ENCODE measurements at regions not wholly inside any gene's neighbourhood (a gene's known extent, or its start where the extent isn't known, plus 50 kb on each side); places are given as distances from the start of the nearest gene placed in this dataset.
A peak's percentile ranks its signal among the peaks of the same experiment; 100 is the strongest.

DNA sequence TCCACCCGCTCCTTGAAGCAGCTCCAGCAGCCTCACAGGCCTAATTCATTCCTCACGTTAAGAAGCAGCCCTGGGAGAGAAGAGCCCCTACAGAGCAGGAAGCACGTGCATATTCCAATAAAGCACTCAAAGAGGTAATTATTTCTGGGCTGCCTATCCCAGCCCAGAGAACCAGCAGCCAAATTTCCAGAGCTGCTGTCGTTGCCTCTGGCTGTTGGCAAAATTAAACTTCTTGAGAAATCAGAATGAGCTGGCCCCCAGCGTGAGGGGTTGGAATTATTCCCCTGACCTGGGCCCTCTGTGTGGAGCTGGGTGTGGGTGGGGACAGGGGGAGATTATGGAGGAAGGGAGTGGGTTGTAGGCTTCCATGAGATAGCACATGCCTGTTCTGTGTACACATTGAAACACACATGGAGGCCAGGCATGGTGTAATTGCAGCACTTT, 86.8 kb upstream of the HSPA9 start:
- Mint-ChIP-seq H3K9me3 (no peaks in the 10 kb centered on the region), H3K4me1 (ENCODE audit: low read depth in 2 of 2) (peaks cover 19 to 21% of the 10 kb centered on the region in 2 donors), H3K27me3 (peaks cover 94 to 100% of the 10 kb centered on the region in 2 donors), H3K36me3 (ENCODE audit: insufficient read depth) (peaks cover 8% of the 10 kb centered on the region), H3K4me3 (no peak overlapping the region), H3K27ac (no peak overlapping the region)
- ATAC-seq (replicated peaks): no peak
- no peak for DNase-seq

DNA sequence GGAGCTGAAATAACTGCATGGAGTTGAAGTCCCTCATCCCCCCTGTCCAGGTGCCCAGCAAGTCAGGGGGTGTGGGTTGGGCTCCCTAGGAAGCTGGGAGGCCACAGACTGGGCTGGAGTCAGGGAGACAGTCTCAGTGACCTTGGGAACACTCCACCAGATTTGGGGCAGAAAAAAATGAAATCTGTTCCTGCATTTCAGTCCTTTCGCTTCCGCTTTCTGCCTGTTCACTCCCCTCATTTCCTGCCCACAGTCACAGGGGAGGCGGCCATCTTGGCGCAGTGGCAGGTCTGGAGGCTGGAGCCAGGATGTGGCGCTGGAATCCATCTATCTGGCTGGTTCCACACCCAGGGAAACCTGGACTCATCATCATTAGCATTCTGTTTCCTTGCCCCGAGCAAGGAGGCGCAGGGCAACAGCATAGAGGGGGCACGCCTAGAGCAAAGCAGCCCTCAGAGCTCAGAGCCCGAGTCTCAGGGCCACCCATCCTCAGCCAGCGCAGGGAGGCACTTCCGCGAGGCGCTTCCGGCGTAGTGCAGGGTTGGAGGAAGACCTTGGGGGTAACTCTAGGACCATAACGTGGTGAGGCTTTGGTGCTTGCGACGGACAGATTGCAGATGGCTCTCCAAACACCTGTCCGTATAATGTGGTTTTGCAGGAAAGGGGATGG, 86.2 kb upstream of the HSPA9 start:
- H3K36me3 Mint-ChIP-seq (ENCODE audit: insufficient read depth): peaks cover 8% of the 10 kb centered on the region
- no peak overlapping the region for H3K27ac Mint-ChIP-seq
- DNase-seq (no peak), ATAC-seq (replicated peaks) (no peak)
- H3K27me3 Mint-ChIP-seq: peaks cover 94 to 100% of the 10 kb centered on the region in 2 donors
- peaks cover 19 to 24% of the 10 kb centered on the region in 2 donors for H3K4me1 Mint-ChIP-seq (ENCODE audit: low read depth in 2 of 2)
- no peaks in the 10 kb centered on the region for H3K9me3 Mint-ChIP-seq
- no peak overlapping the region for H3K4me3 Mint-ChIP-seq

DNA sequence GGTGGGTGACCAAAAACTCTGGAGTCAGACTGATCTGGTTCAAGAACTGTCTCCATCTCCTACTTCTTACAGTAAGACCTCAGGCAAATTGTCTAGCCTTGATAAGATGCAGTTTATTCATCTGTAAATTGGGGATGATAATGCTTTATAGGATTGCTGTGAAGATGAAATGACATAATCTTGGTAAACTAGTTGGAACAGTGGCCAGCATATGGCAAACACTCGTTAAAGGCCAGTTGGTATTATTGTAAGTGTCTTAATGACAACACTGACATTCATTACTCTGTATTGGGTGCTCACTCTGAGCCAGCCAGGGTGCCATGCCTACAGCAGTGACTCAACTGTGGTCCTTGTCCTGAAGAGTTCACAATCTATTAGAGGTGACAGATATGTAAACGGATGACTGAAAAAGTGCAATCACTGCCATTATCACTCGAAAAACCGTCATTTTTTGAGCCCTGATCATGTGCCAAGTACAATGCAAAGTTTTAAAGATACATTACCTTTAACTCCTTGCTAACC, 84.9 kb upstream of the HSPA9 start:
- Mint-ChIP-seq H3K27ac (no peak overlapping the region), H3K4me1 (ENCODE audit: low read depth in 2 of 2) (peaks cover 22 to 23% of the 10 kb centered on the region in 2 donors), H3K9me3 (no peaks in the 10 kb centered on the region), H3K36me3 (ENCODE audit: insufficient read depth) (peaks cover 8% of the 10 kb centered on the region), H3K27me3 (peaks cover 94 to 100% of the 10 kb centered on the region in 2 donors), H3K4me3 (no peak overlapping the region)
- no peak for DNase-seq
- no peak for ATAC-seq (replicated peaks)

DNA sequence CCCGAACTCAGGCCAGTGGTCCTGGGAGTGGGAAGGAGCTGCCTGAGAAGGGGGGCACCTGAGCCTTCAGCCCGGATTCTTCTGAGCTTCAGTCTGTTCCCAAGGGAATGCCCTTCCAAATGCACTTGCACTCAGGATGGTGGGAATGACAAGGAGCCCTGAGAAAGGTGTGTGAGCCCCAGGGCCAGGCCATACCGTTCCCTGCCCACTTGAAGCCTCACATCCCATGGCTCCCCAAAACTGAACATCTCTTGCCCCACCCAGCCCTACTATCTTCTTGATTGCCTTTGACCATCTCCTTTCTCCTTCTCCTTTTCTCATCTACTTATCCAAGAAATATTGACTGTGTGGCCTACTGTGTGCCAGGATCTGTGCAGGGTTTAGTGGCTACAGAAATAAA, 84.4 kb upstream of the HSPA9 start:
- Mint-ChIP-seq H3K4me1 (ENCODE audit: low read depth in 2 of 2) (peaks cover 27 to 29% of the 10 kb centered on the region in 2 donors), H3K27ac (no peak overlapping the region), H3K4me3 (no peak overlapping the region), H3K36me3 (ENCODE audit: insufficient read depth) (peaks cover 6% of the 10 kb centered on the region), H3K9me3 (peaks cover 0 to 2% of the 10 kb centered on the region in 2 donors), H3K27me3 (peaks cover 94 to 100% of the 10 kb centered on the region in 2 donors)
- no peak for DNase-seq
- ATAC-seq (replicated peaks): no peak

DNA sequence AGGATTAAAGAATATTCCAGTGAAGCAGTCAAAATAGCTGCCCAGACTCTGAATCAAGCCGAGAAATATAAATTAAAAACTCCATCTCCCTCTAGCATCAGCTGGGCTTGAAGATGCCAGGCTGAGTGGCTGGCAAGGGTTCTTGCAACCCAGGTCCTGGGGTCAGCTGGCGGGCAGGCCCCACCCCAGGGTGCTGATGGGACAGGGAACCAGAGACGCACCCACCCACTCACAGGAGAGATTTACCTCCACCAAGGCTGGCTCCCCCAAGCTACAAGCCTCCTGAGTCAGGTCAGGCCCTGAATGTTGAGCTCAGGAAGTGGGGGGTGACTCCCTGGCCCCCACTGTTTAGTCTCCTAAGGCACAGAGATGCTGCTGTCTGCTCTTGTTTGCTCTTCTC, 83.9 kb upstream of the HSPA9 start:
- Mint-ChIP-seq H3K27ac (no peak overlapping the region), H3K27me3 (peaks cover 92 to 100% of the 10 kb centered on the region in 2 donors), H3K4me1 (ENCODE audit: low read depth in 2 of 2) (peaks cover 32 to 33% of the 10 kb centered on the region in 2 donors), H3K36me3 (ENCODE audit: insufficient read depth) (peaks cover 8% of the 10 kb centered on the region), H3K4me3 (no peak overlapping the region), H3K9me3 (peaks cover 0 to 2% of the 10 kb centered on the region in 2 donors)
- no peak for ATAC-seq (replicated peaks)
- DNase-seq: no peak

DNA sequence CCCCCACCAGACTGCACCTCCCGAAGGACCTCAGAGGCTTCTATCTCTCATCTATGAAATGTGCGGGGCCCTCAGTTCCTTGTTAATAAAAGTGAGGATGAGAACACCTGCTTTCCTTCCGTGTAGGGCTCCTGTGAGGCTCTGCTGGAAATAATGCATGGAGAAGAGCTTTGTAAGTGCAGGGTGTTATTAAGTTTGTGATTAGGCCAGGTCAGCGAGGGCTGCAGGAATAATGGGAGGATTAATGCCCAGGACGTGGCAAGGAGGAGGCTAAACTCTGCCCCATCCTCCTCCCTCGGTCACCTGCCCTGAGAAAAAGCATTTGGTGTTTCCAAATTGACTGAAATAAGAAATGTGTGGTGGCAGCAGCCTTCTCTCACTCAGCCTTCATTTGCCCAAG, 83.5 kb upstream of the HSPA9 start:
- peaks cover 92 to 100% of the 10 kb centered on the region in 2 donors for H3K27me3 Mint-ChIP-seq

DNA sequence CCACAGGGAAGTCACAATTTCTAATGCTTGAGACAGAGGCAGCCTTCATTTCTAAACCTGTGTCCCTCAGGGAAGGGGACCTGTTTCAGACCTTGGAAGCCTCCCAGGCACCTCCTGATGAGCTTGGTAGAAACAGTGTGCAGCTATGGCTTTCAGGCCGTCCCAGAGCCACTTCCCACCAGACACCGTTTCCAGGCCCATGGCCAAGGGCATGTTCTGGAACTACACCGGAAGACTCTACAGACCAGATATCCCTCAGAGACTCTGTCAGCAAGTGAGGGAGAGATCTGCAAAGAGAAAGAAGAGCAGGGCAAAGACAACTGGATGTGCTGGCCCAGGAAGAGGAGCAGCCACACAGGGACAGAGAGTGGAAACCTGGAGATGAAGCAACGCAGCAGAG, 82.2 kb upstream of the HSPA9 start:
- DNase-seq: no peak
- H3K4me3 Mint-ChIP-seq: no peak overlapping the region
- no peak overlapping the region for H3K27ac Mint-ChIP-seq
- H3K9me3 Mint-ChIP-seq: peaks cover 0 to 2% of the 10 kb centered on the region in 2 donors
- H3K27me3 Mint-ChIP-seq: peaks cover 92 to 100% of the 10 kb centered on the region in 2 donors
- H3K36me3 Mint-ChIP-seq (ENCODE audit: insufficient read depth): peaks cover 12% of the 10 kb centered on the region
- H3K4me1 Mint-ChIP-seq (ENCODE audit: low read depth in 2 of 2): peaks cover 28 to 32% of the 10 kb centered on the region in 2 donors
- ATAC-seq (replicated peaks): no peak

More for the DNA sequence above, 83.5 kb upstream of the HSPA9 start:
- H3K9me3 Mint-ChIP-seq: peaks cover 0 to 2% of the 10 kb centered on the region in 2 donors
- DNase-seq: no peak
- peaks cover 35 to 37% of the 10 kb centered on the region in 2 donors for H3K4me1 Mint-ChIP-seq (ENCODE audit: low read depth in 2 of 2)
- H3K36me3 Mint-ChIP-seq (ENCODE audit: insufficient read depth): peaks cover 9% of the 10 kb centered on the region
- H3K4me3 Mint-ChIP-seq: no peak overlapping the region
- ATAC-seq (replicated peaks): no peak
- no peak overlapping the region for H3K27ac Mint-ChIP-seq

DNA sequence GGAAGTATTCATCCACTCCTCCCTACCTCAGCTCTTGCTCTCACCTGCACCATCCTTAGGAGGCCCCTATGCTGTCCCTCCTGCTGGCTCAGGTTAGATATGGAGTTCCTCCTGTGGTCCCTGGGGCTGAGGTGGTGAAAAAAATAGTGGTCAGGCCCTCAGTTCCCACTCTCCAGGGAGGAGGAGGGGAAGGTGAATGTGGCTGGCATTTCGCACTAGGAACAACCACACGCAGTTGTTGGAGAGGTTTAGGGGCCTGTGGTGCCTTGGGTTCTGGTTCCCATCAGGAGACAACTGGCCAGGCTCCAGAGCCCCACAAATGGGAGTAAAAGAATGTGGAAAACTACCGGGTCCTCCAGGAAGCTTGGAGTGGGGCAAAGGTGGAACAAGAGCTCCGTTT, 81.7 kb upstream of the HSPA9 start:
- no peak overlapping the region for H3K27ac Mint-ChIP-seq

DNA sequence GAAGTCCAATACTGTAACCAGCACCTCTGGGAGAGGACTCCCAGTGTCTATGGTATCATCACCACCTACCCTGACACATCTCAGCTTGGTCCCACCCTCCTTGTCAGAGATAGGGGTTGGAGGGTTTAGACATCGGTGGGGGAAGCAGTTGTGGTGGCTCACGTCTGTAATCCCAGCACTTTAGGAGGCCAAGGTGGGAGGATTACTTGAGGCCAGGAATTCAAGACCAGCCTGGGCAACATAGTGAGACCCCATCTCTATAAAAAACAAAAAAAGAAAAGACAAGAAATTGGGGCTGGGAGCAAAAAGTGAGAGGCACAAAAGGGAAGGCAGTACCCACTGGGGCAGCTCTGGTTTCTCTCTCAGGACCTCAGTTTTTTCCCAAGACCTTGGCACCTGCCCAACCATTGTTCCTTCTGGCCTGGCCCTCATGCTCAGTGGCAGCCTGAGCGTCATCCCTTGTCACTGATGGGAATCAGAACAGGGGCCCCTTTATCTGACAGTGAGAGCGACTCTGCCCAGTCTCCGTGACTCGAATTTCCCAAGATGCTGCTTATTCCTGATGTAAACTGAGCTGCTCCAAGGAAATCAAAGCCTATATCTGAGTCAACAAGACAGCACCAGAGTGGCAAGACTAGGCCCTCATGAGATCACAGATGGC, 80.5 kb upstream of the HSPA9 start:
- H3K4me1 Mint-ChIP-seq (ENCODE audit: low read depth in 2 of 2): peaks cover 26% of the 10 kb centered on the region in 2 donors
- no peak for DNase-seq
- peaks cover 90 to 100% of the 10 kb centered on the region in 2 donors for H3K27me3 Mint-ChIP-seq
- ATAC-seq (replicated peaks): no peak
- H3K4me3 Mint-ChIP-seq: no peak overlapping the region
- peaks cover 0 to 2% of the 10 kb centered on the region in 2 donors for H3K9me3 Mint-ChIP-seq
- no peak overlapping the region for H3K27ac Mint-ChIP-seq
- H3K36me3 Mint-ChIP-seq (ENCODE audit: insufficient read depth): peaks cover 12% of the 10 kb centered on the region

More for the DNA sequence above, 81.7 kb upstream of the HSPA9 start:
- no peak for DNase-seq
- Mint-ChIP-seq H3K27me3 (peaks cover 91 to 100% of the 10 kb centered on the region in 2 donors), H3K9me3 (peaks cover 0 to 2% of the 10 kb centered on the region in 2 donors), H3K4me3 (no peak overlapping the region), H3K36me3 (ENCODE audit: insufficient read depth) (peaks cover 12% of the 10 kb centered on the region), H3K4me1 (ENCODE audit: low read depth in 2 of 2) (peaks cover 28% of the 10 kb centered on the region in 2 donors)
- ATAC-seq (replicated peaks): no peak

DNA sequence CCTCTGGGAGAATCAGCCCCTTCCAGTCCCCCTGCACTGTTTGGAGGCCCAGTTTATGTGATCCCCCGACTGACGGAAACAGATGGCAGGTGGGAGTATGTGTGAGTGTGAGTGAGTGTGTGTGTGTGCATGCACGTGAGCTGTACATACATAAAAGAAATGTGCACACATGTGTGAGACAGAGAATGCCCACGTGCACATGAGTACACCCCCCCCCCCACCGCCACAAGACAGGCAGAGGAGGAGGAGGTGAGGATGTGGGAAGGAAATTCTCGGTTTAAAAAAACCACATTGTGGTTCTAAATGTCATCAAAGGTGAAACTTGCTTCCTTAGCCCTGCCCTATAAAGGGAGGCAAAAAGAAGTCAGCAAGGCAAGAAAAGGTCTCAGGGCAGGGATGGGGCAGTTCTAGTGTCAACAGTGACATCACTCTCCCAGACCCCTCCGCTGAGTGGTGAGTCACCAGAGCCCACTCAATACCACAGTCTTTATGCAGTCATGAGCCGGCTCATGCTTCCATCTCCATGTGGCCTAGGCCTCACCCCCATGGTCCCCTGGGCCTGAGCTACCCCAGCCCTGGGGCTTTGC, 79.2 kb upstream of the HSPA9 start:
- peak; percentile 90 for ATAC-seq (replicated peaks)
- H3K27me3 Mint-ChIP-seq: peaks cover 87 to 100% of the 10 kb centered on the region in 2 donors

DNA sequence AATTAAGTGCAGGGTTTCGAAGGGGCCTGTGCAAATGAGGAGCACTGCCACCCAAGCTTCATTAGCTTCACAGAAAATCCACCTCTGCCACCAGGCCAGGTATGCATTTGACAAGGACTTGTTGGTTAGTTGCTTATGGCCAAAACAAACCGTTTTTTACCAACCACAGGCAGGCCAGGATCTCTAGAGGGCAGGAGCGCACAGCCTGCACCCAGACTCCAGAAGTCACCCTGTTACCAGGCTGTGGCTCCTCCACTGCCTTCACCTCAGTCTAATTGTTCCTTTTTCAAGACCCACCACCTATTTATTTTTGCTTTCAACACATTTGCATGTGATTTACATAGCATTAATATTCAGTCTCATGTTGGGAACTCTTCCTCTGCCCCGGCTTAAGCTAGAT, 78.3 kb upstream of the HSPA9 start:
- ATAC-seq (replicated peaks) (no peak), DNase-seq (no peak)
- Mint-ChIP-seq H3K4me3 (no peak overlapping the region), H3K4me1 (ENCODE audit: low read depth in 2 of 2) (peaks cover 26 to 30% of the 10 kb centered on the region in 2 donors), H3K9me3 (peaks cover 0 to 2% of the 10 kb centered on the region in 2 donors), H3K27ac (no peak overlapping the region), H3K36me3 (ENCODE audit: insufficient read depth) (peaks cover 9% of the 10 kb centered on the region), H3K27me3 (peaks cover 86 to 100% of the 10 kb centered on the region in 2 donors)

More for the DNA sequence above, 79.2 kb upstream of the HSPA9 start:
- H3K36me3 Mint-ChIP-seq (ENCODE audit: insufficient read depth): peaks cover 9% of the 10 kb centered on the region
- H3K9me3 Mint-ChIP-seq: peaks cover 0 to 2% of the 10 kb centered on the region in 2 donors
- peak overlapping the region; percentile 52 to 64 for H3K4me3 Mint-ChIP-seq
- DNase-seq: peak; percentile 40 to 61 (median 53)
- peak overlapping the region; percentile 13 to 78 for H3K27ac Mint-ChIP-seq
- peaks cover 26 to 28% of the 10 kb centered on the region in 2 donors for H3K4me1 Mint-ChIP-seq (ENCODE audit: low read depth in 2 of 2)

DNA sequence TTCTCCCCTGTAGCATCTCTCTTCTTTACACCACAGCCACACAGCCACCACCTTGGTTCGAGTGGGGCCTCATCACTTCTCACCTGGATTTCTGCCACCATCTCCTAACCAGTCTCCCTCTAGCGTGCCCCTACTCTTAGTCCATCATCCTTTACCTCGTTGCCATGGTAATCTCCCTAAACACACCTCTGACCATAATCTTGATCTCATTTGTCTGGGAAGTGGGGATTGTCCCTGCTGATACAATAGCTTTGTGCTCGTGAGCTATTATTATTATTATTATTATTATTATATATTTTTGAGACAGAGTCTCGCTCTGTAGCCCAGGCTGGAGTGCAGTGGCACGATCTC, 76.5 kb upstream of the HSPA9 start:
- peaks cover 0 to 2% of the 10 kb centered on the region in 2 donors for H3K9me3 Mint-ChIP-seq
- H3K4me1 Mint-ChIP-seq (ENCODE audit: low read depth in 2 of 2): peaks cover 24 to 26% of the 10 kb centered on the region in 2 donors
- ATAC-seq (replicated peaks) (no peak), DNase-seq (no peak)
- no peak overlapping the region for H3K4me3 Mint-ChIP-seq
- H3K27ac Mint-ChIP-seq: no peak overlapping the region
- peaks cover 9% of the 10 kb centered on the region for H3K36me3 Mint-ChIP-seq (ENCODE audit: insufficient read depth)
- H3K27me3 Mint-ChIP-seq: peaks cover 90 to 100% of the 10 kb centered on the region in 2 donors

DNA sequence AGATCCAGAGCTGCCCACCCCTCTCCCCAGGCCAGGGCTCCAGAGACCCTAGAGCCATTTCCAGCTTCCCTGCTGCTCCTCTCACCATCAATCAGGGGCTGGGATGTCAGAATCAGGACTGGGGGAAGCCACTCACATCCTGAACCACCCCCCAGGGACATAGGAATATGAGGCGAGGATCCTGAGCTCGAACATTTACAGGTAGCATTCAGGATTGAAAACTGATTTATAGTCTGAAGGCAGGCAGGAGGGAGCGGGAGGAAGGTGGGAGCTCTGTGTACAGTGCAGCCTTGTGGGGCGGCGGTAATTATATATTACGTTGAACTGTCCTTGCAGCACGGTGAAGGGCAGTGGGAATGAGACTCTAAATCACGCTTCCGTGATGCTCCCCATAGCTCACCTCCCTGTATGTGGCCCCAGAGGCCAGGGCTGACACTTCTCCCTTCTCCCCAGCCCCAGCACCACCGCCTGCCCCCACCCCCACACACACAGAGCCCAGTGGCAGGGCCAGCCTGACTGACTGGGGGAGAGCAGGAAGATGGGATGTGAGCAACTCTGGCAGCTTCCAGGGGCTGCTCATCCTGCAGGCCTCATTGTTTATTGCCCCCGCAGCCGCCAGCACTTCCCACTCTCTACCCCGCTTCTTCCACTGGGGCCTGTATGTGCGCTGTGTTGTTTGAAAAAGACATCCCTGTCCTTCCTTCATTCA, 76.0 kb upstream of the HSPA9 start:
- peaks cover 90 to 100% of the 10 kb centered on the region in 2 donors for H3K27me3 Mint-ChIP-seq
- H3K27ac Mint-ChIP-seq: no peak overlapping the region
- ATAC-seq (replicated peaks): no peak
- H3K4me1 Mint-ChIP-seq (ENCODE audit: low read depth in 2 of 2): peaks cover 24 to 26% of the 10 kb centered on the region in 2 donors
- no peak overlapping the region for H3K4me3 Mint-ChIP-seq
- no peak for DNase-seq
- peaks cover 0 to 2% of the 10 kb centered on the region in 2 donors for H3K9me3 Mint-ChIP-seq
- peaks cover 9% of the 10 kb centered on the region for H3K36me3 Mint-ChIP-seq (ENCODE audit: insufficient read depth)

All from effector memory CD8-positive, alpha-beta T cell (primary cell).